ENCODE measurements at regions not wholly inside any gene's neighbourhood (a gene's known extent, or its start where the extent isn't known, plus 50 kb on each side); places are given as distances from the start of the nearest gene placed in this dataset.

DNA sequence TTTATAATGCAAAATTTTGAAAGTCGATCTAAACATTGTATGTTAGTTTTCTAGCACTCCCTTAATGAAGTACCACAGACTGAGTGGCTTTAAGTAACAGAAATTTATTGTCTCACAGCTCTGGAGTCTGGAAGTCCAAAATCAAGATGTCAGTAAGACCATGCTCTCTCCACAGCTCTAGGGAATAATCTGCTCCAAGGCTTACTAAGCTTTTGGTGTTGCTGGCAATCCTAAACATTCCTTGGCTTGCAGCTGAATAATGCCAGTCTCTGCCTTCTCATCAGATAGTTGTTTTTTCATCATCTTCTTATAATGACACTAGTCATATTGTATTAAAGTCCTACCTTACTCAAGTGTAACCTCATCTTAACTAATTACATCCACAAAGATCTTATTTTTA lies 102.2 kb downstream of the RASSF9 start:
- Histone ChIP-seq H3K9me3 (ENCODE audit: low read length) (no peaks in the 10 kb centered on the region), H3K4me3 (replicated peaks in 1 of 3; ENCODE audit: insufficient read depth in 1 of 3, low read depth in 2 of 3, low read length in 3 of 3) (no peak overlapping the region), H3K27me3 (ENCODE audit: control insufficient read depth in 1 of 2, insufficient read depth in 2 of 2, low read length in 2 of 2) (no peaks in the 10 kb centered on the region), H3K4me1 (ENCODE audit: insufficient read depth, low read length) (no peaks in the 10 kb centered on the region), H3K9ac (ENCODE audit: insufficient read depth, low read depth, low read length) (no peak overlapping the region), H4K20me1 (ENCODE audit: insufficient read depth, low read length) (no peaks in the 10 kb centered on the region), H3K36me3 (replicated peaks in 1 of 2; ENCODE audit: control insufficient read depth in 1 of 2, insufficient read depth in 2 of 2, low read length in 2 of 2) (no peaks in the 10 kb centered on the region), H3K27ac (ENCODE audit: extremely low read length, insufficient read depth, low read length) (no peak overlapping the region), H3K4me2 (ENCODE audit: low read depth, low read length) (no peak overlapping the region), H3K79me2 (ENCODE audit: insufficient read depth, low read length) (no peaks in the 10 kb centered on the region), H2AFZ (ENCODE audit: low read length) (no peak overlapping the region)
- in situ Hi-C loops (cut with HindIII; ENCODE audit: extremely low pct_ligation_motif_present, low pct_unique_long_range_greater_than_20kb) = no loop called here
- ATAC-seq (no peak), FAIRE-seq (no peak), DNase-seq (ENCODE audit: low spot score) (no peak)
- WGBS (ENCODE audit: low lambda C conversion rate) = 0% methylated on average over 1 of the region's 1 CpG
- no peak for TF ChIP-seq NFKBIZ (CRISPR knock-in tag; IDR thresholded peaks at IDR 0.05)
- TF ChIP-seq, protein P1, sequence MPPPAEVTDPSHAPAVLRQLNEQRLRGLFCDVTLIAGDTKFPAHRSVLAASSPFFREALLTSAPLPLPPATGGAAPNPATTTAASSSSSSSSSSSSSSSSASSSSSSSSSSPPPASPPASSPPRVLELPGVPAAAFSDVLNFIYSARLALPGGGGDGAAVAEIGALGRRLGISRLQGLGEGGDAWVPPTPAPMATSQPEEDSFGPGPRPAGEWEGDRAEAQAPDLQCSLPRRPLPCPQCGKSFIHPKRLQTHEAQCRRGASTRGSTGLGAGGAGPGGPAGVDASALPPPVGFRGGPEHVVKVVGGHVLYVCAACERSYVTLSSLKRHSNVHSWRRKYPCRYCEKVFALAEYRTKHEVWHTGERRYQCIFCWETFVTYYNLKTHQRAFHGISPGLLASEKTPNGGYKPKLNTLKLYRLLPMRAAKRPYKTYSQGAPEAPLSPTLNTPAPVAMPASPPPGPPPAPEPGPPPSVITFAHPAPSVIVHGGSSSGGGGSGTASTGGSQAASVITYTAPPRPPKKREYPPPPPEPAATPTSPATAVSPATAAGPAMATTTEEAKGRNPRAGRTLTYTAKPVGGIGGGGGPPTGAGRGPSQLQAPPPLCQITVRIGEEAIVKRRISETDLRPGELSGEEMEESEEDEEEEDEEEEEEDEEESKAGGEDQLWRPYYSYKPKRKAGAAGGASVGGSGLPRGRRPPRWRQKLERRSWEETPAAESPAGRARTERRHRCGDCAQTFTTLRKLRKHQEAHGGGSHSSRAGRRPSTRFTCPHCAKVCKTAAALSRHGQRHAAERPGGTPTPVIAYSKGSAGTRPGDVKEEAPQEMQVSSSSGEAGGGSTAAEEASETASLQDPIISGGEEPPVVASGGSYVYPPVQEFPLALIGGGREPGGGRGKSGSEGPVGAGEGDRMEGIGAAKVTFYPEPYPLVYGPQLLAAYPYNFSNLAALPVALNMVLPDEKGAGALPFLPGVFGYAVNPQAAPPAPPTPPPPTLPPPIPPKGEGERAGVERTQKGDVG (CRISPR knock-in tag; IDR thresholded peaks at IDR 0.05; ENCODE audit: borderline replicate concordance) = no peak
- no TSS peak for BruUV-seq (replicated peaks)
- intact Hi-C loops (cut with micrococcal nuclease; ENCODE audit: unreplicated experiment) = no loop called here
- CTCF ChIA-PET (ENCODE audit: low intra/inter-chr PET ratio, low total read pairs) = no interaction called here
- POLR2A ChIA-PET = no interaction called here

DNA sequence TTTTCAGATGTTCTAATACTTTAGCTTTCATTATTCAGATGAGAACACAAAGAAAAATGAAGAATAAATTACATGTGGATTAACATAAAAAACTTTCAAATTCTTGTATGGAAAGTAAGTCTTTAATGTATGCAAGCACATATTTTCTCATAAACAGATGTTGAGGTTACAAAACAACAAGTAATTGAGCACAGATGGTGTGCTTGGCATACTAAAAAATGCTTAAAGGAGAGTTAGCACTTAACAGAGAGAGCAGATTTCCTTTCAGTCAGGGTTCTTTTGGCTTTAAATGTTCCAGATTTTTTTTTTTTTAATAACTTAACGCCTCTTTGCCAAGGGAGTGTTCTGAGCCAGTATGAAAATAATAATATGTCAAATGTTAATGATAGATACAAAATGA lies 96.0 kb downstream of the RASSF9 start:
- ChIA-PET CTCF (ENCODE audit: low intra/inter-chr PET ratio, low total read pairs) (no interaction called here), POLR2A (no interaction called here)
- H3K4me3 ChIP-seq (replicated peaks in 1 of 3; ENCODE audit: insufficient read depth in 1 of 3, low read depth in 2 of 3, low read length in 3 of 3) = no peak overlapping the region
- ATAC-seq (no peak), FAIRE-seq (no peak), DNase-seq (ENCODE audit: low spot score) (no peak)
- in situ Hi-C loops (cut with HindIII; ENCODE audit: extremely low pct_ligation_motif_present, low pct_unique_long_range_greater_than_20kb) = no loop called here
- H3K9me3 ChIP-seq (ENCODE audit: low read length) = no peaks in the 10 kb centered on the region
- H3K9ac ChIP-seq (ENCODE audit: insufficient read depth, low read depth, low read length) = no peak overlapping the region
- H3K4me2 ChIP-seq (ENCODE audit: low read depth, low read length) = no peak overlapping the region
- no peaks in the 10 kb centered on the region for H3K4me1 ChIP-seq (ENCODE audit: insufficient read depth, low read length)
- no peaks in the 10 kb centered on the region for H3K36me3 ChIP-seq (replicated peaks in 1 of 2; ENCODE audit: control insufficient read depth in 1 of 2, insufficient read depth in 2 of 2, low read length in 2 of 2)
- 0% methylated on average over 1 of the region's 1 CpG for WGBS (ENCODE audit: low lambda C conversion rate)
- no peak overlapping the region for H3K27ac ChIP-seq (ENCODE audit: extremely low read length, insufficient read depth, low read length)
- no peaks in the 10 kb centered on the region for H3K79me2 ChIP-seq (ENCODE audit: insufficient read depth, low read length)
- H2AFZ ChIP-seq (ENCODE audit: low read length) = no peak overlapping the region
- no TSS peak for BruUV-seq (replicated peaks)
- no peaks in the 10 kb centered on the region for H4K20me1 ChIP-seq (ENCODE audit: insufficient read depth, low read length)
- H3K27me3 ChIP-seq (ENCODE audit: control insufficient read depth in 1 of 2, insufficient read depth in 2 of 2, low read length in 2 of 2) = no peaks in the 10 kb centered on the region
- intact Hi-C loops (cut with micrococcal nuclease; ENCODE audit: unreplicated experiment) = no loop called here
- TF ChIP-seq AGO1 (IDR thresholded peaks at IDR 0.05; ENCODE audit: low read depth, low read length, poor library complexity, severe bottlenecking) = no peak
- TF ChIP-seq ZNF468 (CRISPR knock-in tag; IDR thresholded peaks at IDR 0.05) = no peak
- TF ChIP-seq NPAS2 (CRISPR knock-in tag; IDR thresholded peaks at IDR 0.05; ENCODE audit: borderline replicate concordance) = no peak
- TF ChIP-seq ZKSCAN1 (IDR thresholded peaks at IDR 0.05; ENCODE audit: low read length) = no peak
- TF ChIP-seq, protein P2, sequence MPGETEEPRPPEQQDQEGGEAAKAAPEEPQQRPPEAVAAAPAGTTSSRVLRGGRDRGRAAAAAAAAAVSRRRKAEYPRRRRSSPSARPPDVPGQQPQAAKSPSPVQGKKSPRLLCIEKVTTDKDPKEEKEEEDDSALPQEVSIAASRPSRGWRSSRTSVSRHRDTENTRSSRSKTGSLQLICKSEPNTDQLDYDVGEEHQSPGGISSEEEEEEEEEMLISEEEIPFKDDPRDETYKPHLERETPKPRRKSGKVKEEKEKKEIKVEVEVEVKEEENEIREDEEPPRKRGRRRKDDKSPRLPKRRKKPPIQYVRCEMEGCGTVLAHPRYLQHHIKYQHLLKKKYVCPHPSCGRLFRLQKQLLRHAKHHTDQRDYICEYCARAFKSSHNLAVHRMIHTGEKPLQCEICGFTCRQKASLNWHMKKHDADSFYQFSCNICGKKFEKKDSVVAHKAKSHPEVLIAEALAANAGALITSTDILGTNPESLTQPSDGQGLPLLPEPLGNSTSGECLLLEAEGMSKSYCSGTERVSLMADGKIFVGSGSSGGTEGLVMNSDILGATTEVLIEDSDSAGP (CRISPR knock-in tag; IDR thresholded peaks at IDR 0.05; ENCODE audit: borderline replicate concordance) = no peak
- no peak for TF ChIP-seq ZNF282 (IDR thresholded peaks at IDR 0.05; ENCODE audit: partially characterized antibody)
- TF ChIP-seq ZNF563 (CRISPR knock-in tag; IDR thresholded peaks at IDR 0.05) = no peak
- no peak for TF ChIP-seq NFKBIZ (CRISPR knock-in tag; IDR thresholded peaks at IDR 0.05)
- TF ChIP-seq, protein P3, sequence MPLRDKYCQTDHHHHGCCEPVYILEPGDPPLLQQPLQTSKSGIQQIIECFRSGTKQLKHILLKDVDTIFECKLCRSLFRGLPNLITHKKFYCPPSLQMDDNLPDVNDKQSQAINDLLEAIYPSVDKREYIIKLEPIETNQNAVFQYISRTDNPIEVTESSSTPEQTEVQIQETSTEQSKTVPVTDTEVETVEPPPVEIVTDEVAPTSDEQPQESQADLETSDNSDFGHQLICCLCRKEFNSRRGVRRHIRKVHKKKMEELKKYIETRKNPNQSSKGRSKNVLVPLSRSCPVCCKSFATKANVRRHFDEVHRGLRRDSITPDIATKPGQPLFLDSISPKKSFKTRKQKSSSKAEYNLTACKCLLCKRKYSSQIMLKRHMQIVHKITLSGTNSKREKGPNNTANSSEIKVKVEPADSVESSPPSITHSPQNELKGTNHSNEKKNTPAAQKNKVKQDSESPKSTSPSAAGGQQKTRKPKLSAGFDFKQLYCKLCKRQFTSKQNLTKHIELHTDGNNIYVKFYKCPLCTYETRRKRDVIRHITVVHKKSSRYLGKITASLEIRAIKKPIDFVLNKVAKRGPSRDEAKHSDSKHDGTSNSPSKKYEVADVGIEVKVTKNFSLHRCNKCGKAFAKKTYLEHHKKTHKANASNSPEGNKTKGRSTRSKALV (CRISPR knock-in tag; IDR thresholded peaks at IDR 0.05) = no peak
- no peak for TF ChIP-seq ZNF629 (CRISPR knock-in tag; conservative IDR thresholded peaks at IDR 0.05)
- TF ChIP-seq KDM5A (IDR thresholded peaks at IDR 0.05; ENCODE audit: borderline replicate concordance, low read length) = no peak
- no peak for TF ChIP-seq SMC3 (IDR thresholded peaks at IDR 0.05; ENCODE audit: low read length)

Measured in HepG2 (cell line).